Activated effector memory CD4-positive, alpha-beta T cell treated with anti-CD3 and anti-CD28 coated beads, Interleukin-2, amount 50 U/mL, for 16 hours (primary cell): ENCODE measurements at regions not wholly inside any gene's neighbourhood (a gene's known extent, or its start where the extent isn't known, plus 50 kb on each side); places are given as distances from the start of the nearest gene placed in this dataset.
"Not testable (repeated sequence)": the region's sequence is repeated elsewhere in the genome, so short reads cannot be mapped to it uniquely, and the experiment has no call there.

Experiments used
- DNase-seq: peaks from one replicate; pipeline ENCODE4 v3.0.0-alpha.2; 2020

- DNase-seq, result not testable (repeated sequence)
Measured at GRCh38 chr5:100013305-100013704, 521.9 kb upstream of the FAM174A start.

- DNase-seq, result not testable (repeated sequence)
Measured at GRCh38 chr5:100011160-100011559, 524.0 kb upstream of the FAM174A start.

GRCh38 chr5:100004969-100005368 is 530.2 kb upstream of the FAM174A start:
- DNase-seq, result no peak

DNA sequence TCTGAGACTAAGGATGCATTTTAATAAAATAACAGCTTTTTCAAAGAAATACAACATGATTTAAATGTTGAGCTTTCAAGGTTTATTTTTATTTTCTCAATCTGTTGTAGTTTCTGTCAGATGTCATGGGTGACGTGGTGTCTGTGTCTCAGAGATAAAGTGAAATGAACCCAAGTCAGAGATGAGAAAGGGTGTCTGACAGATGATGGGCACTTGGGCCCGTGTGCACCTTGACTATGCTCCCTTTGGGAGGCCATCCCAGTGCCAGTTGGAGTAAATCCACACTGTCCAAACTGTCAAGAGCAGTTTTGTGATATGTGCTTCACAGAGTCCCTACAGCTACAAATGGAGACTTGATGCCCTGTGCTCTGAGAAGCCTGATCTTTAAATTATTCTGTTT is 536.9 kb upstream of the FAM174A start:
- no peak for DNase-seq

GRCh38 chr5:99995407-99995806 is 539.8 kb upstream of the FAM174A start:
- no peak for DNase-seq

- no peak for DNase-seq
Measured at GRCh38 chr5:99973779-99974178, 561.4 kb upstream of the FAM174A start.

- no peak for DNase-seq
Measured at GRCh38 chr5:99955962-99956361, 579.2 kb upstream of the FAM174A start.

DNA sequence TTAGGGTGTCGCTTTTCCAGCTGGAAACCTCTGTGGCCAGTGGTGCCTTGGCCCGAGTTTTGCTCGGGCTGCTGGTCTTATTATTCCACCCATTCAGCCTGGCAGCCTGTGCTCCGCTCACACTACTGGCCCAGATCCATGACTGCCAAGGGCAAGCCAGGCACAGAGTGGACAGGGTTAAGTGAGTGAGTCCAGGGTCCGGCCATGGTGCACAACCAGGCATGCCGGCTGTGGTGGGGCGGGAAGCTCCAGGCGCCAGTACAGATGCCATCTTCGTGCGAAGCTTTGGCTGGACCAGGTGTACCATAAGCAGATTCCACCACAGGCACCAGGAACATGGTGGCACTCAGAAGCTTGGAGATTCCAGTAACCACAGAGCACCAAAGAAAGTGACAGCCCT is 580.2 kb upstream of the FAM174A start:
- peak; percentile 61 for DNase-seq

DNA sequence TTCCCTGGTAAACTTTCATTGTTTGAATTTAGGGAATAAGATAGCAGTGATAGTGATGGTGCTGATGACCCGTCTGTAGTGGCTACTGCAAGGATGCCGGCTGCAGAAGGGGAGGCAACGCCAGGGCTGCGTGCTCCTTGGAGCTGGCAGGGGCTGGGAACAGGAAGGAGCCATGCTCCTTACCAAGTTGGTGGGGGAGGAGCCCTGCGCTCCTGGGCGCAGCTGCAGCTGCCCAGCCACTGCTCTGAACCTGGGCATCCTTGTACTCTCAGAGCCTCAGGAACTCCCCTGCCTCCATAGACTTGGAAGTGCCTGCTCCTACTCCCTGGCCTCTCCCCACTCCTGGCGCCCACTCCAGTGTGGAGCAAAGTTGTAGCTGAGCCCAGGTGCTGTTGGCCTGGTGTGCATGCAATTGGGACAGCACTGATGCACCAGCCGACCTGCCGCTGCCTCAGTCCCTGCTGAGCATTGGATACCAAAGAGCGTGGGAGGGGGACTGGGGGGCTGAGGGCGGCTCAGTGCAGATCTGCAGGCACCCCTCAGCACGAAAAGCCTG is 585.1 kb upstream of the FAM174A start:
- DNase-seq, result no peak

GRCh38 chr5:99949361-99949760 is 585.8 kb upstream of the FAM174A start:
- no peak for DNase-seq

GRCh38 chr5:99948850-99949249 is 586.3 kb upstream of the FAM174A start:
- no peak for DNase-seq

GRCh38 chr5:99945478-99946442 is 589.4 kb upstream of the FAM174A start:
- no peak for DNase-seq

GRCh38 chr5:99940540-99940939 is 594.6 kb upstream of the FAM174A start:
- DNase-seq, result no peak

GRCh38 chr5:99936911-99937310 is 598.3 kb upstream of the FAM174A start:
- DNase-seq, result no peak

GRCh38 chr5:99929806-99930135 is 605.4 kb upstream of the FAM174A start:
- no peak for DNase-seq

DNA sequence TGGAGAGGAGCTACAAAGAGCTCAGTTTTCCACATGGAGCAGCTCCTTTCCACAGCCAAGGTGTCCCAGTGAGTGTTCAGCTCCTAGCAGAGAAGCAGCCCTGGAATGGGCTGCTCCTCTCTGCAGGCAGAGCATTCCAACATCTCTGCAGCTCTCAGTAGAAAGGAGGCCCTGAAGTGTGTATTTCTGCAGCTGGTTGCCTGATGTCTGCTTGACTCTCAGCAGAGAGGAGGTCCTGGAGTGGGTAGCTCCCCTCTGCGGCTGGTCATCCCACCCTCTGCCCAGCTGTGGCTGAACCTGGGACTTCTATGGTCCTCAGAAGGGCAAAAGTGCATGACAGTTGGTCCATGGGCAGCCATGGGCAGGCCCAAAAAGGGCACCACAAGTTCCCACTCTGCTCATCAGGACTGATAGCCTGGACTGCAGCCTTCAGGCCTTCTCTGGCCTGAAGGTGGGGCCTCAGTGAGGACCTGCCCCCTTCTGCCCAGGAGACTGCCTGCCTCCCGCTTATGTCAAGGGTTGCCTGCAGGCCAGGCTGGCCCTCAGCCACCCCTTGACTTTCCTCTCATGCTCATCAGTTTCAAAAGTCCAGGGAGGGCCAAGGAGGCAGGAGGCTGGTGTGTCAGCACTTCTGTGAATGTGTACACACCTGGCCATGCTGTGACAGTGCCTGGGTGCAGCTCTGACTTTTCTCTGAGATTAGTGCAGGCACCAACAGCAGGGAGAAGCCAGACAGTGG is 605.9 kb upstream of the FAM174A start:
- no peak for DNase-seq

GRCh38 chr5:99928490-99928889 is 606.7 kb upstream of the FAM174A start:
- DNase-seq, result no peak

DNA sequence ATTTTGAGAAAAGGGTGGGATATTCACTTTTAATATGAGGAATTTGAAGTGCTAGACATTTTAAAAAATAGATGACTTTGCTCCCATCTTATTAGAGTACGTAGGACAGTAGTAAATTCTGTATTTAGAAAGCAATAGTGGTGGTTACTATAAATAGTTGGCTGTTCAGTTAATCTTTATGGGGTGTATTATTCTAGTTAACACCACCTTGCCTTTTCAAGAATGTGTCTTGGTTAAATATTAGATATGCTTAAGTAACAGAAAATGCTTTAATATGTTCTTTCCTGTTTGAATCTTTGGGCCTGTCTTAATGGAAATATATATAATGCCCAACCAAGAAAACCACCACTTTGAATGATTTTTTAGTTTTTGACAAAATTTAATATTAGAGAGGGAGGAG is 608.7 kb upstream of the FAM174A start:
- no peak for DNase-seq

GRCh38 chr5:99922386-99922785 is 612.8 kb upstream of the FAM174A start:
- DNase-seq, result no peak

DNA sequence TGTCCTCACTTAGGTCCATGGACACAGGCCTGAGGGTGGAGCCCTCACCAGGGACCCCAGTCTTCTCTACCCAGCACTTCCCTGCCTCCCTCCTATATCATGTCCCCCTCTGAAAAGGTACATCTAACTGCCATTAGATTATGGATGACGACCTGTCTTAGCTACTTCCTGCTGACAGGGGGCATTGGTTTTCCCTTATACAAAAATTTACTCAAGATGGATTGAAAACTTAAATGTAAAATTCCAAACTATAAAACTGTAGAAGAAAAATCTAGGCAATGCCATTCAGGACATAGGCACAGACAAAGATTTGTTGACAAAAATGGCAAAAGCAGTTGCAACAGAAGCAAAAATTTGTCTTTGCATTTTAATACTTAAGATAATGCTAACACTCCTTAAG is 623.2 kb upstream of the FAM174A start:
- DNase-seq, result no peak

- DNase-seq, result no peak
Measured at GRCh38 chr5:99906776-99907175, 628.4 kb upstream of the FAM174A start.

DNA sequence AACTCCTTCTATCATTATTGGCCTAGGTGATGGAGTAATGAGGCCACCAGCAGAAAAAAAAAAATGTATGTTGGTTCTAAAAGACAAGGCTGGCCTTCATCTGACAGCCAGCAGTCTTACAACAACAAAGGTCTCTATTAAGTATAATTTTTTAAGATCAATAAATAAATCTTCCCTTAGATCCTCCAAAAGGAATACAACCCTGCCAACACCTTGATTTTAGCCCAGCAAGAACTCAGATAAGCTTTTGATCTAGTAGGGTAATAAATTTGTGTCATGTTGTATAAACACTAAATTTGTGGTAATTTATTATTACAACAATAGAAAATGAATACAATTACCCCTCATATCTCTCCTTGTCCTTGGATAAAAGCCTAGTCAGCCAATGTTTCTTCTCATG is 633.2 kb upstream of the FAM174A start:
- DNase-seq, result no peak

DNA sequence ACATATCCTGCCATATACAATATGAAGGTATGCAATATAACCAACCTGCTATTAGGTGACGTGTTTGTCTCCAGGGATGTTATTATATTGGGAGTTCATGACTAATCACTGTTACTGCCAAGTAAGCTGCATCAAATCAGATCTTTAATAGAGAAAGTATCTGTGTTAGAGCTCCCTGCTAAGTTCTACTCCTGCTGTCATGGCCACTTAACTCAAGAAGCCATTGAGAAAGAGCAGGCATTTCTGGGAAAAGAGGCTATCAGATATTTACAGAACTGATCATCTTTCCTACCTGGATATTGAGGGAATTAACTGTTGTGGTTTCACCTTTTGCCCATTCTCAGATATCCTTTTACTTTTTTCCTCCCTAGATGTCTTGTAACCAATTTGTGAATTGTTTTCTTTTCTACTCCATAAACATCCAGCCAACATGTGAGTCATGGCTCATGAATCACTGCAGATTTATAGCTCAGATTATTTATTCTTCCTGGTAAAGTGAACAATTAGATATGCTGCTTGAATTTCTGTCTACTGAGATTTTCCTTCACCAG is 634.8 kb upstream of the FAM174A start:
- DNase-seq, result no peak
